DND-41 (cell line): ENCODE measurements at regions not wholly inside any gene's neighbourhood (a gene's known extent, or its start where the extent isn't known, plus 50 kb on each side); places are given as distances from the start of the nearest gene placed in this dataset.

Source experiments
- EZH2 ChIP-seq: IDR thresholded peaks from 3 replicates; pipeline ENCODE4 v1.6.1; 2012; ENCODE audit warnings: borderline replicate concordance, low read depth, mild to moderate bottlenecking, moderate library complexity, low read length, inconsistent platforms; ENCODE audit not compliant: severe bottlenecking
- TF ChIP-seq, protein P1 (sequence below): IDR thresholded peaks from 2 replicates; pipeline ENCODE4 v1.5.1; 2012; ENCODE audit warnings: borderline replicate concordance, low read length, moderate library complexity, mild to moderate bottlenecking; ENCODE audit not compliant: poor library complexity, severe bottlenecking; ENCODE audit errors: extremely low read depth

DNA sequence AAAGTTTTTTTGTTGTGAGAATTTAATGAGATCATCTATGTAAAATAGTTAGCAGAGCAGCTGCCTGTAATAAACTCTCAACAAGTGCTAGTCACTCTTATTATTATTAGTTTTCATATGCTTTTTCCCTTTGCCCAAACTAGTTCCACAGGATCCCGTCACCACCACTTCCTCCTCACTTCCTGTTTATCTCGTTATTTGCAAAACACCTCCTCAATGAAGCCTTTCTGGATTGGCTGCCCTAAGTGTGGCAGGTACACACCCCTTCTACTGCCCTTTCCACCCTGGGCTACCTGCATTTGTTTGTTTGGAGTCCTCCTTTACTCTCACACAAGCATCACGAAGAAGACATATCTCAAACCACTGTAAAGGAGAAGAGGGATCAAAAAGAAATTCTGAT is 54.4 kb upstream of the KLF3 start:
- TF ChIP-seq, protein P1, sequence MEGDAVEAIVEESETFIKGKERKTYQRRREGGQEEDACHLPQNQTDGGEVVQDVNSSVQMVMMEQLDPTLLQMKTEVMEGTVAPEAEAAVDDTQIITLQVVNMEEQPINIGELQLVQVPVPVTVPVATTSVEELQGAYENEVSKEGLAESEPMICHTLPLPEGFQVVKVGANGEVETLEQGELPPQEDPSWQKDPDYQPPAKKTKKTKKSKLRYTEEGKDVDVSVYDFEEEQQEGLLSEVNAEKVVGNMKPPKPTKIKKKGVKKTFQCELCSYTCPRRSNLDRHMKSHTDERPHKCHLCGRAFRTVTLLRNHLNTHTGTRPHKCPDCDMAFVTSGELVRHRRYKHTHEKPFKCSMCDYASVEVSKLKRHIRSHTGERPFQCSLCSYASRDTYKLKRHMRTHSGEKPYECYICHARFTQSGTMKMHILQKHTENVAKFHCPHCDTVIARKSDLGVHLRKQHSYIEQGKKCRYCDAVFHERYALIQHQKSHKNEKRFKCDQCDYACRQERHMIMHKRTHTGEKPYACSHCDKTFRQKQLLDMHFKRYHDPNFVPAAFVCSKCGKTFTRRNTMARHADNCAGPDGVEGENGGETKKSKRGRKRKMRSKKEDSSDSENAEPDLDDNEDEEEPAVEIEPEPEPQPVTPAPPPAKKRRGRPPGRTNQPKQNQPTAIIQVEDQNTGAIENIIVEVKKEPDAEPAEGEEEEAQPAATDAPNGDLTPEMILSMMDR: no peak
- TF ChIP-seq EZH2: no peak
